Panc1 (cell line): ENCODE measurements at regions not wholly inside any gene's neighbourhood (a gene's known extent, or its start where the extent isn't known, plus 50 kb on each side); places are given as distances from the start of the nearest gene placed in this dataset.

Experiments
- ATAC-seq: fragments of 200-7000 bp; cut with Tn5 transposase; 2 replicates; pipeline ENCODE4 v1.9.1; 2020; ENCODE audit warnings: mild to moderate bottlenecking, moderate library complexity
- BruUV-seq: library from RNA; stranded (reverse); fragments of 400-500 nt; replicated peaks from 2 replicates; lab custom pipeline; 2021; lab: Mats Ljungman, UMichigan
- CTCF ChIA-PET: fragments of 300-600 bp; sonication (Branson Sonifier 250); formaldehyde crosslinking; loops from one replicate; lab custom pipeline; 2022; ENCODE audit warnings: antibody characterized with exemption; lab: Charles Lee
- POLR2A ChIA-PET: fragments of 300-600 bp; sonication (Branson Sonifier 250); formaldehyde crosslinking; loops from one replicate; lab custom pipeline; 2022; ENCODE audit warnings: antibody characterized with exemption; lab: Charles Lee
- DNase-seq: peaks from one replicate; pipeline ENCODE4 v3.0.0-alpha.2; 2010; ENCODE audit warnings: low read depth, low spot score
- H3K27ac ChIP-seq: 2 replicates; pipeline ENCODE4 v1.5.1; 2011; ENCODE audit warnings: mild to moderate bottlenecking, low read length, inconsistent platforms
- H3K27me3 ChIP-seq: fragments of 200-500 bp; sonication (Bioruptor generic); 2 replicates; pipeline ENCODE4 v1.6.0; 2014; ENCODE audit warnings: low read length, inconsistent platforms; ENCODE audit not compliant: control insufficient read depth, insufficient read depth
- H3K36me3 ChIP-seq: fragments of 200-500 bp; sonication (Bioruptor generic); 2 replicates; pipeline ENCODE4 v1.5.1; 2014; ENCODE audit warnings: inconsistent platforms, mild to moderate bottlenecking, low read length, moderate library complexity; ENCODE audit not compliant: control insufficient read depth, insufficient read depth
- H3K4me1 ChIP-seq: 2 replicates; pipeline ENCODE4 v1.5.1; 2011; ENCODE audit warnings: inconsistent platforms, mild to moderate bottlenecking, low read length, moderate library complexity; ENCODE audit not compliant: control insufficient read depth, insufficient read depth
- H3K4me3 ChIP-seq, 2 experiments: 2 replicates each; pipeline ENCODE4 v1.5.1; 2011 to 2012; ENCODE audit warnings: low read depth in 2 of 2, low read length in 2 of 2, mild to moderate bottlenecking in 2 of 2, inconsistent platforms in 1 of 2, moderate library complexity in 1 of 2
- H3K9me3 ChIP-seq: fragments of 200-500 bp; sonication (Bioruptor generic); 2 replicates; pipeline ENCODE4 v1.5.1; 2014; ENCODE audit warnings: low read depth, mild to moderate bottlenecking, inconsistent platforms, low read length, moderate library complexity; ENCODE audit not compliant: control insufficient read depth, insufficient read depth
- POLR2AphosphoS5 ChIP-seq: IDR thresholded peaks from 2 replicates; pipeline ENCODE4 v1.6.1; 2012; ENCODE audit warnings: mild to moderate bottlenecking, low read depth, low read length, moderate library complexity
- SIN3A ChIP-seq: IDR thresholded peaks from 2 replicates; pipeline ENCODE4 v1.6.1; 2012; ENCODE audit warnings: low read depth, mild to moderate bottlenecking, low read length, moderate library complexity, borderline replicate concordance; ENCODE audit not compliant: insufficient read depth
- TCF7L2 ChIP-seq: IDR thresholded peaks from 2 replicates; pipeline ENCODE4 v1.6.1; 2011; ENCODE audit warnings: mild to moderate bottlenecking, low read depth, low read length, inconsistent platforms
- in situ Hi-C: cut with HindIII; loops from 2 replicates; pipeline ENCODE4 v1.10.0; 2016; ENCODE audit warnings: low sequenced_read_pairs, low pct_unique_long_range_greater_than_20kb
- intact Hi-C: fragments of 100-400 bp; cut with micrococcal nuclease; formaldehyde crosslinking; loops from one replicate; pipeline ENCODE4 v1.10.0; 2022; ENCODE audit not compliant: unreplicated experiment
- TF ChIP-seq, protein P1 (sequence below), 2 experiments: IDR thresholded peaks; 2 replicates each; pipeline ENCODE4 v1.6.1; 2011 to 2012; ENCODE audit warnings: low read depth in 2 of 2, control low read depth in 1 of 2, low read length in 1 of 2, mild to moderate bottlenecking in 1 of 2, moderate library complexity in 1 of 2; ENCODE audit not compliant: insufficient read depth in 1 of 2
- TF ChIP-seq, protein P2 (sequence below): fragments of 450-650 bp; IDR thresholded peaks from 2 replicates; pipeline ENCODE4 v1.5.1; 2017; ENCODE audit warnings: mild to moderate bottlenecking

DNA sequence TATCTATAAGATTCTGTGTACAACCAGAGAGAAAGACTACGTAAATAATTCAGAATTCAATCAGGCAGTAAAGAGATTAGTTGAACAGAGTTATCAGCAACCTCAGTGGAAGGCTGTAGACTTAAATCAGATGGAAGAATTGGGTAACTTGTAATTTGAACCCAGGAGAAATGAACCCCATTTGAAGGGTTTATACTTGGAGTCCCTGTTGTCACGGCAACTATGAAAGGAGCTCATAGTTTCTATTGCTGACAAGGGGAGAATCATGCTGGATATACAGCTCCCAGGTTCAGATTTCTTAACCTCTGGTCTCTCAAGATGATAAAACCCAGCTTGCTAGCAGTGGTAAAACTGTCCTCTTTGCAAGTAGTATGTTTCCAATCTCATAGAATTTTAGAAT lies 54.4 kb upstream of the BMP4 start:
- Histone ChIP-seq H3K36me3 (no peaks in the 10 kb centered on the region; the same call in 1 of the 2 replicates), H3K9me3 (no peaks in the 10 kb centered on the region), H3K27ac (no peak overlapping the region), H3K4me3 (no peak overlapping the region), H3K27me3 (no peaks in the 10 kb centered on the region), H3K4me1 (no peaks in the 10 kb centered on the region)
- CTCF ChIA-PET: no interaction called here
- DNase-seq (no peak), ATAC-seq (no peak)
- no TSS peak for BruUV-seq
- intact Hi-C loops: no loop called here
- POLR2A ChIA-PET: no interaction called here
- in situ Hi-C loops: no loop called here
- TF ChIP-seq, protein P1, sequence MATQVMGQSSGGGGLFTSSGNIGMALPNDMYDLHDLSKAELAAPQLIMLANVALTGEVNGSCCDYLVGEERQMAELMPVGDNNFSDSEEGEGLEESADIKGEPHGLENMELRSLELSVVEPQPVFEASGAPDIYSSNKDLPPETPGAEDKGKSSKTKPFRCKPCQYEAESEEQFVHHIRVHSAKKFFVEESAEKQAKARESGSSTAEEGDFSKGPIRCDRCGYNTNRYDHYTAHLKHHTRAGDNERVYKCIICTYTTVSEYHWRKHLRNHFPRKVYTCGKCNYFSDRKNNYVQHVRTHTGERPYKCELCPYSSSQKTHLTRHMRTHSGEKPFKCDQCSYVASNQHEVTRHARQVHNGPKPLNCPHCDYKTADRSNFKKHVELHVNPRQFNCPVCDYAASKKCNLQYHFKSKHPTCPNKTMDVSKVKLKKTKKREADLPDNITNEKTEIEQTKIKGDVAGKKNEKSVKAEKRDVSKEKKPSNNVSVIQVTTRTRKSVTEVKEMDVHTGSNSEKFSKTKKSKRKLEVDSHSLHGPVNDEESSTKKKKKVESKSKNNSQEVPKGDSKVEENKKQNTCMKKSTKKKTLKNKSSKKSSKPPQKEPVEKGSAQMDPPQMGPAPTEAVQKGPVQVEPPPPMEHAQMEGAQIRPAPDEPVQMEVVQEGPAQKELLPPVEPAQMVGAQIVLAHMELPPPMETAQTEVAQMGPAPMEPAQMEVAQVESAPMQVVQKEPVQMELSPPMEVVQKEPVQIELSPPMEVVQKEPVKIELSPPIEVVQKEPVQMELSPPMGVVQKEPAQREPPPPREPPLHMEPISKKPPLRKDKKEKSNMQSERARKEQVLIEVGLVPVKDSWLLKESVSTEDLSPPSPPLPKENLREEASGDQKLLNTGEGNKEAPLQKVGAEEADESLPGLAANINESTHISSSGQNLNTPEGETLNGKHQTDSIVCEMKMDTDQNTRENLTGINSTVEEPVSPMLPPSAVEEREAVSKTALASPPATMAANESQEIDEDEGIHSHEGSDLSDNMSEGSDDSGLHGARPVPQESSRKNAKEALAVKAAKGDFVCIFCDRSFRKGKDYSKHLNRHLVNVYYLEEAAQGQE (IDR thresholded peaks at IDR 0.05; ENCODE audit: insufficient read depth in 1 of 2, low read depth in 2 of 2, low read length in 1 of 2): no peak
- TF ChIP-seq, protein P2, sequence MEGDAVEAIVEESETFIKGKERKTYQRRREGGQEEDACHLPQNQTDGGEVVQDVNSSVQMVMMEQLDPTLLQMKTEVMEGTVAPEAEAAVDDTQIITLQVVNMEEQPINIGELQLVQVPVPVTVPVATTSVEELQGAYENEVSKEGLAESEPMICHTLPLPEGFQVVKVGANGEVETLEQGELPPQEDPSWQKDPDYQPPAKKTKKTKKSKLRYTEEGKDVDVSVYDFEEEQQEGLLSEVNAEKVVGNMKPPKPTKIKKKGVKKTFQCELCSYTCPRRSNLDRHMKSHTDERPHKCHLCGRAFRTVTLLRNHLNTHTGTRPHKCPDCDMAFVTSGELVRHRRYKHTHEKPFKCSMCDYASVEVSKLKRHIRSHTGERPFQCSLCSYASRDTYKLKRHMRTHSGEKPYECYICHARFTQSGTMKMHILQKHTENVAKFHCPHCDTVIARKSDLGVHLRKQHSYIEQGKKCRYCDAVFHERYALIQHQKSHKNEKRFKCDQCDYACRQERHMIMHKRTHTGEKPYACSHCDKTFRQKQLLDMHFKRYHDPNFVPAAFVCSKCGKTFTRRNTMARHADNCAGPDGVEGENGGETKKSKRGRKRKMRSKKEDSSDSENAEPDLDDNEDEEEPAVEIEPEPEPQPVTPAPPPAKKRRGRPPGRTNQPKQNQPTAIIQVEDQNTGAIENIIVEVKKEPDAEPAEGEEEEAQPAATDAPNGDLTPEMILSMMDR: no peak
- TF ChIP-seq TCF7L2: no peak

DNA sequence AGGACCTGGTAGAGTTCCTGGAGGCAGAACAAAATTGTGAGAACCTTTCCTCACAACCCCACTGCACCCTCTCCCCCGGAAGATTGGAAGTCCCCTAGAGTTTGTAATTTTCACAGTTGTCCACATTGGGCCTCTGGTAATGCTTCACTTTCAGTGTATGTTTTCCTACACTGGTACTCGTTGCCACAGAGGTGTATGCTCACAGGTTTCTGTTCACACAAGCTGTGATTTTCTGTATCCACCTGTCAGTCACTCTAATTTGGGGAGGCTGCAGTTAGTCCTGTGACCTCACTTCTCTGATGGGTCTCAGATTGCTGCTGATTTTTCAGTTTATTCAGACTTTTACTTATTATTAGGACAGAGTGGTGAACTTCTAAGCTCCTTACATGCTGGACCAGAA lies 66.4 kb upstream of the BMP4 start:
- no peak overlapping the region for H3K27ac ChIP-seq
- ATAC-seq: no peak
- no peaks in the 10 kb centered on the region for H3K36me3 ChIP-seq
- H3K4me1 ChIP-seq: no peaks in the 10 kb centered on the region
- TF ChIP-seq SIN3A (no peak), TCF7L2 (no peak), POLR2AphosphoS5 (no peak)
- TF ChIP-seq, protein P1 (IDR thresholded peaks at IDR 0.05; ENCODE audit: insufficient read depth in 1 of 2, low read depth in 2 of 2, low read length in 1 of 2): no peak
- TF ChIP-seq, protein P2: no peak
- in situ Hi-C loops (no loop called here), intact Hi-C loops (no loop called here)
- CTCF ChIA-PET: no interaction called here
- DNase-seq: no peak
- H3K27me3 ChIP-seq: no peaks in the 10 kb centered on the region
- no peaks in the 10 kb centered on the region for H3K9me3 ChIP-seq
- POLR2A ChIA-PET: no interaction called here
- no TSS peak for BruUV-seq
- no peak overlapping the region for H3K4me3 ChIP-seq
